Testis (tissue), 2 donors: ENCODE measurements at regions not wholly inside any gene's neighbourhood (a gene's known extent, or its start where the extent isn't known, plus 50 kb on each side); places are given as distances from the start of the nearest gene placed in this dataset.
"Not testable (repeated sequence)": the region's sequence is repeated elsewhere in the genome, so short reads cannot be mapped to it uniquely, and the experiment has no call there.

Experiments used
- DNase-seq: peaks from one replicate; pipeline ENCODE4 v3.0.0-alpha.2; 2019
- H3K27ac ChIP-seq, 2 donors: fragments of 200-600 bp; sonication (generic); one replicate each; pipeline ENCODE4 v1.5.1; 2019
- H3K27me3 ChIP-seq: fragments of 200-600 bp; sonication (generic); one replicate; pipeline ENCODE4 v1.5.1; 2019
- H3K36me3 ChIP-seq: fragments of 200-600 bp; sonication (generic); one replicate; pipeline ENCODE4 v1.5.1; 2017; ENCODE audit warnings: low read depth; ENCODE audit errors: missing control alignments
- H3K4me1 ChIP-seq: fragments of 200-600 bp; sonication (generic); one replicate; pipeline ENCODE4 v1.5.1; 2019
- H3K4me3 ChIP-seq, 2 donors: fragments of 200-600 bp; sonication (generic); one replicate each; pipeline ENCODE4 v1.5.1; 2017 to 2019
- H3K9me3 ChIP-seq: fragments of 200-600 bp; sonication (generic); one replicate; pipeline ENCODE4 v1.5.1; 2017
- POLR2A ChIP-seq: fragments of 450-650 bp; IDR thresholded peaks from one replicate; pipeline ENCODE4 v1.6.1; 2017; ENCODE audit warnings: antibody characterized with exemption, mild to moderate bottlenecking, moderate library complexity
- WGBS, 2 donors: methylation state at CpG; one replicate each; pipeline ENCODE4 v1.1.5; 2018; 5-methylcytosine and 5-hydroxymethylcytosine counted together
- intact Hi-C: fragments of 100-400 bp; cut with DNase I; formaldehyde crosslinking; loops from one replicate; pipeline ENCODE4 v1.15.1; 2023; ENCODE audit warnings: low total_unique reads
- TF ChIP-seq, protein P1 (sequence below), 3 experiments: fragments of 450-650 bp in 2 of 3; fragments of 200-600 bp in 1 of 3; sonication (generic) in 1 of 3; IDR thresholded peaks; one replicate each; pipeline ENCODE4 v1.5.1; 2016 to 2019; ENCODE audit warnings: antibody characterized with exemption in 3 of 3, mild to moderate bottlenecking in 2 of 3, moderate library complexity in 1 of 3

DNA sequence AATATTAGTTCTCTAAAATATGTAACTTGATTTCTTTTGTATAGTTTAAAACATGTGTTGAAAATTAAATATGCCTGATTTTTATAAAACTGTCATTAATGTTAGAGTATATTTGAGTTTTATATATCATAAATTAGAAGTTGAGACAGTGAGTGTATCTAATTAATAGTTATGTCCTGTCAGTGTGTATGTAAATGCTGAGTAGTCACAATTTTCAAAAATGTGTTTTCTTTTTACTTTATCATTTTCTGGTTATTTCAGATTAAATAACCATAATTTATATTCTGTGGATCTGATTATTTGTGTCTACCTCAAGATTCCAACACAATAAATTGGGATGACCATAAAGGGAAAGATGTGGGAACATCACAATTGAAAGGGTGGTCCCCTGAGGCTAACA is 82.7 kb upstream of the CXXC4 start:
- Histone ChIP-seq H3K9me3 (no peaks in the 10 kb centered on the region), H3K27me3 (no peaks in the 10 kb centered on the region), H3K36me3 (no peaks in the 10 kb centered on the region), H3K27ac (no peak overlapping the region), H3K4me3 (no peak overlapping the region), H3K4me1 (no peaks in the 10 kb centered on the region)
- no peak for DNase-seq
- intact Hi-C loops, result no loop called here
- no peak for TF ChIP-seq POLR2A
- TF ChIP-seq, protein P1, sequence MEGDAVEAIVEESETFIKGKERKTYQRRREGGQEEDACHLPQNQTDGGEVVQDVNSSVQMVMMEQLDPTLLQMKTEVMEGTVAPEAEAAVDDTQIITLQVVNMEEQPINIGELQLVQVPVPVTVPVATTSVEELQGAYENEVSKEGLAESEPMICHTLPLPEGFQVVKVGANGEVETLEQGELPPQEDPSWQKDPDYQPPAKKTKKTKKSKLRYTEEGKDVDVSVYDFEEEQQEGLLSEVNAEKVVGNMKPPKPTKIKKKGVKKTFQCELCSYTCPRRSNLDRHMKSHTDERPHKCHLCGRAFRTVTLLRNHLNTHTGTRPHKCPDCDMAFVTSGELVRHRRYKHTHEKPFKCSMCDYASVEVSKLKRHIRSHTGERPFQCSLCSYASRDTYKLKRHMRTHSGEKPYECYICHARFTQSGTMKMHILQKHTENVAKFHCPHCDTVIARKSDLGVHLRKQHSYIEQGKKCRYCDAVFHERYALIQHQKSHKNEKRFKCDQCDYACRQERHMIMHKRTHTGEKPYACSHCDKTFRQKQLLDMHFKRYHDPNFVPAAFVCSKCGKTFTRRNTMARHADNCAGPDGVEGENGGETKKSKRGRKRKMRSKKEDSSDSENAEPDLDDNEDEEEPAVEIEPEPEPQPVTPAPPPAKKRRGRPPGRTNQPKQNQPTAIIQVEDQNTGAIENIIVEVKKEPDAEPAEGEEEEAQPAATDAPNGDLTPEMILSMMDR (IDR thresholded peaks at IDR 0.05), result no peak

DNA sequence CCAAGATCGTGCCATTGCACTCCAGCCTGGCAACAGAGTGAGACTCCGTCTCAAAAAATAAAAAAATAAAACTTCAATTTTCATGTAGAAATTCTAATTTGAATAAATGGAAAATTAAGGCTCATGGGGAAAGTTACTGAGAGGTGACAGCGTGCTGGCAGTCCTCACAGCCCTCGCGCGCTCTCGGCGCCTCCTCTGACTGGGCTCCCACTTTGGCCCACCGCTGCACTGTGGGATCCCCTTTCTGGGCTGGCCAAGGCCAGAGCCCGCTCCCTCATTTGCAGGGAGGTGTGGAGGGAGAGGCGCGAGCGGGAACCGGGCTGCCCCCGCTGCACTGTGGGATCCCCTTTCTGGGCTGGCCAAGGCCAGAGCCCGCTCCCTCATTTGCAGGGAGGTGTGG is 86.8 kb upstream of the CXXC4 start:
- H3K9me3 ChIP-seq, H3K27me3 ChIP-seq, intact Hi-C loops, H3K36me3 ChIP-seq, H3K27ac ChIP-seq, DNase-seq, H3K4me1 ChIP-seq: not testable (repeated sequence)
- 60 to 61% methylated on average over 10 of the region's 16 CpGs for WGBS, 2 donors
- peak overlapping the region in 1 of 2 donors; percentile 12 for H3K4me3 ChIP-seq

DNA sequence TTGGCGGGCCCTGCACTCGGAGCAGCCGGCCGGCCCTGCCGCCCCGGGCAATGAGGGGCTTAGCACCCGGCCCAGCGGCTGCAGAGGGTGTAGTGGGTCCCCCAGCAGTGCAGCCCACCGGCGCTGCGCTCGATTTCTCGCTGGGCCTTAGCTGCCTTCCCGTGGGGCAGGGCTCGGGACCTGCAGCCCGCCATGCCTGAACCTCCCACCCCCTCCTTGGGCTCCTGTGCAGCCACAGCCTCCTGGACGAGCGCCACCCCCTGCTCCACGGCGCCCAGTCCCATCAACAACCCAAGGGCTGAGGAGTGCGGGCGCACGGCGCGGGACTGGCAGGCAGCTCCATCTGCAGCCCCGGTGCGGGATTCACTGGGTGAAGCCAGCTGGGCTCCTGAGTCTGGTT is 87.4 kb upstream of the CXXC4 start:
- H3K9me3 ChIP-seq, H3K36me3 ChIP-seq, H3K27ac ChIP-seq, H3K27me3 ChIP-seq, H3K4me1 ChIP-seq, intact Hi-C loops: not testable (repeated sequence)
- peak overlapping the region; percentile 9 to 13 for H3K4me3 ChIP-seq
- WGBS, 2 donors, result 59 to 80% methylated on average over 10 to 25 of the region's 27 CpGs
- DNase-seq, result peak; percentile 14

DNA sequence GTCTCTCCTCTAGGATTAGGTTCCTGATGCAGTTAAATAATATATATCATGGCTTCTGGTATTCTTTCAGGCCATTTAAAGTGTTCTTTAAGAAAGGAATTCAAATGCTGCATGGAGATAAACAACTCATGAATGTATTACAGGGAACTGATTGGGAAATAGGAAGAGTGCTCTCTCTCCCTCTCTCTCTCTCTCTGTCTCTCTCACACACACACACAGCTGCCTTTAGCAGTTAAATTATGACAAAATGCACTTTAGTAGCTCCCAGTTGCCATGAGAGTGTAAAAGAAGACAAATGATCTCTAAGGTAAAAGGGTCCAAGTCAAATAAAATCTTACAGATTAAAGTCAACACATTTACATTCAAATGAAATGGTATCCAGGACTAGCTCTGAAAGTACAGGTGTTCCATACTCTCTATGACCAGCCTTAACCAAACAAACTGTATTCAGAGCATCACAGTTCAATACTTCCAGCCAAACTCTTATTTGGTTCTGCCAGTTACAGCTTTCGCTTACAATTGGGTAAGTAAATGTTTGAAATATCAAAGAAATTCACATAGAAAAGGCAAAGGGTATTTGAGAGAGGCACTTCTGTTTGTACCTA is 94.7 kb upstream of the CXXC4 start:
- TF ChIP-seq, protein P1 (IDR thresholded peaks at IDR 0.05), result no peak
- no peak for TF ChIP-seq POLR2A
- Histone ChIP-seq H3K4me1 (peaks cover 6% of the 10 kb centered on the region), H3K27ac (no peak overlapping the region), H3K36me3 (no peaks in the 10 kb centered on the region), H3K4me3 (no peak overlapping the region), H3K27me3 (no peaks in the 10 kb centered on the region), H3K9me3 (no peaks in the 10 kb centered on the region)
- WGBS, 2 donors, result 93 to 96% methylated on average over 1 of the region's 1 CpG
- DNase-seq, result no peak
- intact Hi-C loops, result no loop called here

DNA sequence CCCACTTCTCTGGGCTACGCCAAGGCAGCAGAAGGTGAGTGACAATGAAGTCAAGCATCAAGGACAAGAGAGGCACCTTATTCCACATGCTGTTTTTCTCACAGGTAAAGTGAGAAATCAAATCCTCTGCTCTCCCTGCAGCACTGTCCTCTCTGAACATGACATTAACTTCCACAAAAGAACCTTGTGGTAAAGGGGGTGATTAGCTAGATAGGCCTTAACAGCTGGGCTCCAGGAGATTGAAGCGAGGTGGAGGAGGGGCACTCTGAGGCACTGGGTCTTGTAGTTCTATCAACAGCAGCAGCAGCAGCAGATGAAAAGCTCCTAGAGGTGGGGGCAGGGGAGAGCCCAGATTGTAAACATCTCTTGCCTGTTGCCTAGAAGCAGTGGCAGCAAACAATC is 96.8 kb upstream of the CXXC4 start:
- TF ChIP-seq, protein P1 (IDR thresholded peaks at IDR 0.05), result no peak
- TF ChIP-seq POLR2A, result no peak
- H3K4me1 ChIP-seq, result peaks cover 6% of the 10 kb centered on the region
- 61 to 63% methylated on average over 2 of the region's 2 CpGs for WGBS, 2 donors
- intact Hi-C loops, result no loop called here
- DNase-seq, result no peak
- H3K27me3 ChIP-seq, result no peaks in the 10 kb centered on the region
- H3K27ac ChIP-seq, result no peak overlapping the region
- H3K4me3 ChIP-seq, result no peak overlapping the region
- H3K9me3 ChIP-seq, result no peaks in the 10 kb centered on the region
- no peaks in the 10 kb centered on the region for H3K36me3 ChIP-seq

DNA sequence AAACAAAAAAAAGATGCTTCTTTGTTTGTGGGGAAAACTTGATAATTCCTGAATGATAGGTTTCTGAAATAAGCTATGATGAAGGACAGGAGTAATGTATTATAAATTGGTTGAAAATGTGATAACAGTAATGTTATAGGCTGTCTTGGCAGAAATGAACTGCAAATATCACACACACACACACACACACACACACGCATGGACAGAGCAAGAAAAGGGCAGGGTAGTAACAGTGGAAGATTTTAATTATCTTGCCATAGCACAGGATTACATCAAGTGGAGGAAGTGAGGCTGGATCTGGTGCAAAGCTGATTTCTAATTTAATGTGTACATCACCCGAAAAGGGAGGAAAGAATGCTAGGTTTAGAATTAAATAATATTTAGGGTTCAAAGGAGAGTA is 97.5 kb upstream of the CXXC4 start:
- Histone ChIP-seq H3K4me1 (peaks cover 6% of the 10 kb centered on the region), H3K9me3 (no peaks in the 10 kb centered on the region), H3K36me3 (no peaks in the 10 kb centered on the region), H3K27ac (no peak overlapping the region), H3K27me3 (no peaks in the 10 kb centered on the region), H3K4me3 (no peak overlapping the region)
- intact Hi-C loops, result no loop called here
- TF ChIP-seq, protein P1 (IDR thresholded peaks at IDR 0.05), result no peak
- no peak for TF ChIP-seq POLR2A
- 85 to 100% methylated on average over 2 of the region's 2 CpGs for WGBS, 2 donors
- DNase-seq, result no peak
